ENCODE measurements at regions not wholly inside any gene's neighbourhood (a gene's known extent, or its start where the extent isn't known, plus 50 kb on each side); places are given as distances from the start of the nearest gene placed in this dataset.

GRCh38 chr6:11930240-11930639 is 81.9 kb upstream of the HIVEP1 start (continued):
- no peak for TF ChIP-seq HES1 (IDR thresholded peaks at IDR 0.05; ENCODE audit: low read depth)
- TF ChIP-seq SMARCA4 (IDR thresholded peaks at IDR 0.05), result no peak
- TF ChIP-seq ZNF512 (tag; IDR thresholded peaks at IDR 0.05), result no peak
- TF ChIP-seq FOXJ3 (CRISPR knock-in tag; IDR thresholded peaks at IDR 0.05), result no peak
- no peak for TF ChIP-seq ZNF217 (CRISPR knock-in tag; IDR thresholded peaks at IDR 0.05)
- no peak for TF ChIP-seq ZNF699 (CRISPR knock-in tag; IDR thresholded peaks at IDR 0.05; ENCODE audit: insufficient replicate concordance)
- TF ChIP-seq VEZF1 (CRISPR knock-in tag; IDR thresholded peaks at IDR 0.05), result no peak
- TF ChIP-seq DACH1 (IDR thresholded peaks at IDR 0.05; ENCODE audit: partially characterized antibody), result no peak
- no peak for TF ChIP-seq HDAC8 (tag; IDR thresholded peaks at IDR 0.05)
- TF ChIP-seq GATA2 (CRISPR knock-in tag; IDR thresholded peaks at IDR 0.05), result no peak
- no peak for TF ChIP-seq PATZ1 (CRISPR knock-in tag; IDR thresholded peaks at IDR 0.05; ENCODE audit: borderline replicate concordance)

Data from K562 (cell line).